ENCODE measurements at regions not wholly inside any gene's neighbourhood (a gene's known extent, or its start where the extent isn't known, plus 50 kb on each side); places are given as distances from the start of the nearest gene placed in this dataset.
"Not testable (repeated sequence)": the region's sequence is repeated elsewhere in the genome, so short reads cannot be mapped to it uniquely, and the experiment has no call there.

- DNase-seq (ENCODE audit: low read depth in 2 of 2) = no peak
These were observed 71.3 kb upstream of the SLC25A36 start for GRCh38 chr3:140870351-140870750.

- DNase-seq (ENCODE audit: low read depth in 2 of 2) = no peak
These were observed 70.6 kb upstream of the SLC25A36 start for GRCh38 chr3:140871022-140871421.

GRCh38 chr3:140872165-140872564, 69.5 kb upstream of the SLC25A36 start:
- DNase-seq (ENCODE audit: low read depth in 2 of 2) = not testable (repeated sequence)

DNA sequence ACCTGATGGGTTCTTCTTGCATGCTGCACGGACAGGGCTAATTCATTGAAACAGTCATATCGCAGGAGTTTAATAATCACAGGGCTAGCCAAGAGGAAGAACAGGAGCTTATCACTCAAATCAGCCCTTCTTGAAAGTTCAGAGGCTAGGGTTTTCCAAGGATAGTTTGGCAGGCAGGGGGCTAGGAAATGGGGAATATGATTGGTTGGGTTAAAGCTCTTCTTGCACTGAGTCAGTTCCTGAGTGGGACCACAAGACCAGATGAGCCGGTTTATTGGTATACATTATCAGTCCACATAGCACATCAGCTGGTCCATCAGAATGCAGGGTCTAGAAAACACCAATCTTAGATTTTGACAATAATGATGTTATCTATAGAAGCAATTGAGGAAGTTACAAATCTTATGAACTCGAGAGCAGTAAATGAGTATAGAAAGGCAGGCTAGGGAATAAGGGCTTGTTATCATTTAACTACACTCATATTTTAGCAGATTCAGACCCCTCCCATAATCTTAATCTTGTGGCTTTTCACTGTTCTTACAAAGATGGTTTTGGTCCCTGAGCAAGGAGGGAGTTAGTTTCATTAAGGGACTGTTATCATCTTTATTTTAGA, 58.1 kb upstream of the SLC25A36 start:
- no peak for DNase-seq (ENCODE audit: low read depth in 2 of 2)

DNA sequence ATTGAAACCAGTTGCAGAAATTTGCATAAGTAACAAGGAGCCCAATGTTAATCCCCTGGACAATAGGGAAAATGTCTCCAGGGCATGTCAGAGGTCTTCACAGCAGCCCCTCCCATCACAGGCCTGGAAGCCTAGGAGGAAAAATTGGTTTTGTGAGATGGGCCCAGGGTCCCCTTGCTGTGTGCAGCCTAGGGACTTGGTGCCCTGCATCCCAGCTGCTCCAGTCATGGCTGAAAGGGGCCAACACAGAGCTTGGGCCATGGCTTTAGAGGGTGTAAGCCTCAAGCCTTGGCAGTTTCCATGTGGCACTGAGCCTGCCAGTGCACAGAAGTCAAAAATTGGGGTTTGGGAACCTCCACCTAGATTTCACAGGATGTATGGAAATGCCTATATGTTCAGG, 55.9 kb upstream of the SLC25A36 start:
- DNase-seq (ENCODE audit: low read depth in 2 of 2) = not testable (repeated sequence)

All from stimulated activated CD8-positive, alpha-beta memory T cell treated with anti-CD3 and anti-CD28 coated beads, Interleukin-2, amount 100 ng/mL, for 1 hour (primary cell).